ENCODE measurements at regions not wholly inside any gene's neighbourhood (a gene's known extent, or its start where the extent isn't known, plus 50 kb on each side); places are given as distances from the start of the nearest gene placed in this dataset.
A peak's percentile ranks its signal among the peaks of the same experiment; 100 is the strongest.

GRCh38 chr11:21927628-21928027 is 265.3 kb upstream of the ANO5 start:
- intact Hi-C loops (cut with DNase I), result no loop called here
- no peaks in the 10 kb centered on the region for H3K4me1 ChIP-seq
- ATAC-seq (no peak), DNase-seq (no peak)
- H3K27me3 ChIP-seq, result no peaks in the 10 kb centered on the region
- no peak overlapping the region for H3K27ac ChIP-seq
- H3K36me3 ChIP-seq, result no peaks in the 10 kb centered on the region
- no peak overlapping the region for H3K4me3 ChIP-seq
- TF ChIP-seq CTCF (IDR thresholded peaks at IDR 0.05), result no peak
- no peaks in the 10 kb centered on the region for H3K9me3 ChIP-seq

- H3K27ac ChIP-seq, result no peak overlapping the region
- no peak overlapping the region for H3K4me3 ChIP-seq
- no peaks in the 10 kb centered on the region for H3K9me3 ChIP-seq
- DNase-seq (no peak), ATAC-seq (no peak)
- H3K4me1 ChIP-seq, result no peaks in the 10 kb centered on the region
- no peaks in the 10 kb centered on the region for H3K27me3 ChIP-seq
- TF ChIP-seq CTCF (IDR thresholded peaks at IDR 0.05), result no peak
- intact Hi-C loops (cut with DNase I), result no loop called here
- H3K36me3 ChIP-seq, result no peaks in the 10 kb centered on the region
These were observed 264.0 kb upstream of the ANO5 start for GRCh38 chr11:21928847-21929246.

- ATAC-seq (no peak), DNase-seq (no peak)
- Histone ChIP-seq H3K27me3 (no peaks in the 10 kb centered on the region), H3K36me3 (no peaks in the 10 kb centered on the region), H3K27ac (no peak overlapping the region), H3K9me3 (no peaks in the 10 kb centered on the region), H3K4me1 (no peaks in the 10 kb centered on the region), H3K4me3 (no peak overlapping the region)
- TF ChIP-seq CTCF (IDR thresholded peaks at IDR 0.05), result no peak
- intact Hi-C loops (cut with DNase I), result no loop called here
These were observed 262.5 kb upstream of the ANO5 start for GRCh38 chr11:21930408-21930807.

- no peaks in the 10 kb centered on the region for H3K4me1 ChIP-seq
- DNase-seq (no peak), ATAC-seq (no peak)
- no peak overlapping the region for H3K27ac ChIP-seq
- H3K36me3 ChIP-seq, result no peaks in the 10 kb centered on the region
- no peak for TF ChIP-seq CTCF (IDR thresholded peaks at IDR 0.05)
- no peaks in the 10 kb centered on the region for H3K9me3 ChIP-seq
- intact Hi-C loops (cut with DNase I), result no loop called here
- H3K27me3 ChIP-seq, result no peaks in the 10 kb centered on the region
- H3K4me3 ChIP-seq, result no peak overlapping the region
These were observed 261.3 kb upstream of the ANO5 start for GRCh38 chr11:21931436-21932101.

GRCh38 chr11:21933095-21933494 is 259.8 kb upstream of the ANO5 start:
- no peak for DNase-seq
- TF ChIP-seq CTCF (IDR thresholded peaks at IDR 0.05), result peak in 1 of 2 donors; percentile 26
- ATAC-seq, result no peak
- Histone ChIP-seq H3K36me3 (no peaks in the 10 kb centered on the region), H3K4me3 (no peak overlapping the region), H3K27me3 (no peaks in the 10 kb centered on the region), H3K9me3 (no peaks in the 10 kb centered on the region), H3K4me1 (no peaks in the 10 kb centered on the region), H3K27ac (no peak overlapping the region)
- intact Hi-C loops (cut with DNase I), result no loop called here
